Keratinocyte (primary cell): ENCODE measurements at regions not wholly inside any gene's neighbourhood (a gene's known extent, or its start where the extent isn't known, plus 50 kb on each side); places are given as distances from the start of the nearest gene placed in this dataset.

Experiments used
- EZH2 ChIP-seq: IDR thresholded peaks from one replicate; pipeline ENCODE4 v1.6.1; 2012; ENCODE audit warnings: inconsistent platforms, mild to moderate bottlenecking, low read length, moderate library complexity
- TF ChIP-seq, protein P1 (sequence below), 3 experiments: IDR thresholded peaks in 1 of 3; conservative IDR thresholded peaks in 1 of 3; optimal IDR thresholded peaks in 1 of 3; 2 replicates in 2 of 3; 3 replicates in 1 of 3; pipeline versions ENCODE3 to v1.5.1; 2011; ENCODE audit warnings: low read length in 3 of 3, mild to moderate bottlenecking in 3 of 3, moderate library complexity in 2 of 3, control low read depth in 1 of 3, inconsistent platforms in 1 of 3; ENCODE audit not compliant: insufficient read depth in 2 of 3; ENCODE audit errors: extremely low read depth in 1 of 3

DNA sequence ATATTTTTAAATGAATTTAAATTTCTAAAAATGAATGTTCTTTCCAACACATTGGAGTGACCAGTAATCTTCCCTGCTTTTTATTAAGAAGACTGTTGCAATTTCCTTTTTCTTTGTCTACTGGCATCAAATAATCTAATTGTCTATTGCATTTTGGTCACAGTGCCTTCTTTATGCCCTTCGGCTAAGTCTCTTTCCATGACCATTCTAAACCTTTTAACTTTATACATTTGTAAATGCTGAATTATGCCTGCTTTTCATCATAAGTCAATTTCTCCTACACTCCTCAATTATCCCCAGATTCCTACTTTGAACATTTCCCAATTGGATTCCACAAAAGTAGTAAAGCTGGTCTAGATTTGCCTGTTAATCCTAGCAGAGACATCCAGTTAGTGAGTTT lies 69.1 kb upstream of the HSF2 start:
- TF ChIP-seq, protein P1, sequence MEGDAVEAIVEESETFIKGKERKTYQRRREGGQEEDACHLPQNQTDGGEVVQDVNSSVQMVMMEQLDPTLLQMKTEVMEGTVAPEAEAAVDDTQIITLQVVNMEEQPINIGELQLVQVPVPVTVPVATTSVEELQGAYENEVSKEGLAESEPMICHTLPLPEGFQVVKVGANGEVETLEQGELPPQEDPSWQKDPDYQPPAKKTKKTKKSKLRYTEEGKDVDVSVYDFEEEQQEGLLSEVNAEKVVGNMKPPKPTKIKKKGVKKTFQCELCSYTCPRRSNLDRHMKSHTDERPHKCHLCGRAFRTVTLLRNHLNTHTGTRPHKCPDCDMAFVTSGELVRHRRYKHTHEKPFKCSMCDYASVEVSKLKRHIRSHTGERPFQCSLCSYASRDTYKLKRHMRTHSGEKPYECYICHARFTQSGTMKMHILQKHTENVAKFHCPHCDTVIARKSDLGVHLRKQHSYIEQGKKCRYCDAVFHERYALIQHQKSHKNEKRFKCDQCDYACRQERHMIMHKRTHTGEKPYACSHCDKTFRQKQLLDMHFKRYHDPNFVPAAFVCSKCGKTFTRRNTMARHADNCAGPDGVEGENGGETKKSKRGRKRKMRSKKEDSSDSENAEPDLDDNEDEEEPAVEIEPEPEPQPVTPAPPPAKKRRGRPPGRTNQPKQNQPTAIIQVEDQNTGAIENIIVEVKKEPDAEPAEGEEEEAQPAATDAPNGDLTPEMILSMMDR (optimal IDR thresholded peaks at IDR 0.05 in 1 of 3, IDR thresholded peaks at IDR 0.05 in 1 of 3, conservative IDR thresholded peaks at IDR 0.05 in 1 of 3; ENCODE audit: extremely low read depth in 1 of 3, insufficient read depth in 2 of 3, low read length in 3 of 3): no peak
- no peak for TF ChIP-seq EZH2
